ENCODE measurements at regions not wholly inside any gene's neighbourhood (a gene's known extent, or its start where the extent isn't known, plus 50 kb on each side); places are given as distances from the start of the nearest gene placed in this dataset.
"Not testable (repeated sequence)": the region's sequence is repeated elsewhere in the genome, so short reads cannot be mapped to it uniquely, and the experiment has no call there.

GRCh38 chr15:37425541-37425940, 325.2 kb upstream of the MEIS2 start:
- Histone ChIP-seq H3K36me3 (ENCODE audit: control insufficient read depth, insufficient read depth, low read length) (no peaks in the 10 kb centered on the region), H3K4me3 (ENCODE audit: low read depth, low read length) (no peak overlapping the region), H3K27me3 (ENCODE audit: control insufficient read depth, insufficient read depth, low read length) (no peaks in the 10 kb centered on the region)
- TF ChIP-seq, protein P1, sequence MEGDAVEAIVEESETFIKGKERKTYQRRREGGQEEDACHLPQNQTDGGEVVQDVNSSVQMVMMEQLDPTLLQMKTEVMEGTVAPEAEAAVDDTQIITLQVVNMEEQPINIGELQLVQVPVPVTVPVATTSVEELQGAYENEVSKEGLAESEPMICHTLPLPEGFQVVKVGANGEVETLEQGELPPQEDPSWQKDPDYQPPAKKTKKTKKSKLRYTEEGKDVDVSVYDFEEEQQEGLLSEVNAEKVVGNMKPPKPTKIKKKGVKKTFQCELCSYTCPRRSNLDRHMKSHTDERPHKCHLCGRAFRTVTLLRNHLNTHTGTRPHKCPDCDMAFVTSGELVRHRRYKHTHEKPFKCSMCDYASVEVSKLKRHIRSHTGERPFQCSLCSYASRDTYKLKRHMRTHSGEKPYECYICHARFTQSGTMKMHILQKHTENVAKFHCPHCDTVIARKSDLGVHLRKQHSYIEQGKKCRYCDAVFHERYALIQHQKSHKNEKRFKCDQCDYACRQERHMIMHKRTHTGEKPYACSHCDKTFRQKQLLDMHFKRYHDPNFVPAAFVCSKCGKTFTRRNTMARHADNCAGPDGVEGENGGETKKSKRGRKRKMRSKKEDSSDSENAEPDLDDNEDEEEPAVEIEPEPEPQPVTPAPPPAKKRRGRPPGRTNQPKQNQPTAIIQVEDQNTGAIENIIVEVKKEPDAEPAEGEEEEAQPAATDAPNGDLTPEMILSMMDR (IDR thresholded peaks at IDR 0.05; ENCODE audit: insufficient read depth, low read length, poor library complexity, severe bottlenecking) = no peak
- DNase-seq (ENCODE audit: low read depth) = no peak

- H3K36me3 ChIP-seq (ENCODE audit: control insufficient read depth, insufficient read depth, low read length); DNase-seq (ENCODE audit: low read depth); H3K27me3 ChIP-seq (ENCODE audit: control insufficient read depth, insufficient read depth, low read length); H3K4me3 ChIP-seq (ENCODE audit: low read depth, low read length): not testable (repeated sequence)
These were observed 327.0 kb upstream of the MEIS2 start for GRCh38 chr15:37427393-37427792.

- Histone ChIP-seq H3K36me3 (ENCODE audit: control insufficient read depth, insufficient read depth, low read length) (no peaks in the 10 kb centered on the region), H3K27me3 (ENCODE audit: control insufficient read depth, insufficient read depth, low read length) (no peaks in the 10 kb centered on the region), H3K4me3 (ENCODE audit: low read depth, low read length) (no peak overlapping the region)
- TF ChIP-seq, protein P1 (IDR thresholded peaks at IDR 0.05; ENCODE audit: insufficient read depth, low read length, poor library complexity, severe bottlenecking) = no peak
- DNase-seq (ENCODE audit: low read depth) = no peak
These were observed 346.6 kb upstream of the MEIS2 start for GRCh38 chr15:37446921-37447320.

GRCh38 chr15:37452498-37452897, 352.1 kb upstream of the MEIS2 start:
- no peak overlapping the region for H3K4me3 ChIP-seq (ENCODE audit: low read depth, low read length)
- DNase-seq (ENCODE audit: low read depth) = no peak
- H3K27me3 ChIP-seq (ENCODE audit: control insufficient read depth, insufficient read depth, low read length) = no peaks in the 10 kb centered on the region
- TF ChIP-seq, protein P1 (IDR thresholded peaks at IDR 0.05; ENCODE audit: insufficient read depth, low read length, poor library complexity, severe bottlenecking) = no peak
- no peaks in the 10 kb centered on the region for H3K36me3 ChIP-seq (ENCODE audit: control insufficient read depth, insufficient read depth, low read length)

- TF ChIP-seq, protein P1 (IDR thresholded peaks at IDR 0.05; ENCODE audit: insufficient read depth, low read length, poor library complexity, severe bottlenecking) = no peak
- DNase-seq (ENCODE audit: low read depth) = no peak
- no peaks in the 10 kb centered on the region for H3K27me3 ChIP-seq (ENCODE audit: control insufficient read depth, insufficient read depth, low read length)
- no peaks in the 10 kb centered on the region for H3K36me3 ChIP-seq (ENCODE audit: control insufficient read depth, insufficient read depth, low read length)
- no peak overlapping the region for H3K4me3 ChIP-seq (ENCODE audit: low read depth, low read length)
These were observed 380.1 kb upstream of the MEIS2 start for GRCh38 chr15:37480482-37480881.

GRCh38 chr15:37481126-37481525, 380.8 kb upstream of the MEIS2 start:
- Histone ChIP-seq H3K27me3 (ENCODE audit: control insufficient read depth, insufficient read depth, low read length) (no peaks in the 10 kb centered on the region), H3K4me3 (ENCODE audit: low read depth, low read length) (no peak overlapping the region), H3K36me3 (ENCODE audit: control insufficient read depth, insufficient read depth, low read length) (no peaks in the 10 kb centered on the region)
- no peak for DNase-seq (ENCODE audit: low read depth)
- TF ChIP-seq, protein P1 (IDR thresholded peaks at IDR 0.05; ENCODE audit: insufficient read depth, low read length, poor library complexity, severe bottlenecking) = no peak

Measured in kidney epithelial cell (primary cell).